IPS-15b (cell line): ENCODE measurements at regions not wholly inside any gene's neighbourhood (a gene's known extent, or its start where the extent isn't known, plus 50 kb on each side); places are given as distances from the start of the nearest gene placed in this dataset.

Experiments
- H3K27me3 ChIP-seq: one replicate; pipeline ENCODE4 v1.6.1; 2013; ENCODE audit warnings: low read length; ENCODE audit not compliant: control insufficient read depth, insufficient read depth
- H3K36me3 ChIP-seq: one replicate; pipeline ENCODE4 v1.6.1; 2013; ENCODE audit warnings: low read length; ENCODE audit not compliant: control insufficient read depth, insufficient read depth
- H3K4me1 ChIP-seq: one replicate; pipeline ENCODE4 v1.6.1; 2013; ENCODE audit warnings: mild to moderate bottlenecking, low read length; ENCODE audit not compliant: control insufficient read depth, insufficient read depth
- H3K4me3 ChIP-seq: one replicate; pipeline ENCODE4 v1.5.1; 2013; ENCODE audit warnings: low read depth, low read length
- H3K9ac ChIP-seq: one replicate; pipeline ENCODE4 v1.6.1; 2013; ENCODE audit warnings: low read depth, mild to moderate bottlenecking, low read length
- H3K9me3 ChIP-seq: one replicate; pipeline ENCODE4 v1.6.1; 2013; ENCODE audit warnings: mild to moderate bottlenecking, low read length; ENCODE audit not compliant: control insufficient read depth, insufficient read depth

DNA sequence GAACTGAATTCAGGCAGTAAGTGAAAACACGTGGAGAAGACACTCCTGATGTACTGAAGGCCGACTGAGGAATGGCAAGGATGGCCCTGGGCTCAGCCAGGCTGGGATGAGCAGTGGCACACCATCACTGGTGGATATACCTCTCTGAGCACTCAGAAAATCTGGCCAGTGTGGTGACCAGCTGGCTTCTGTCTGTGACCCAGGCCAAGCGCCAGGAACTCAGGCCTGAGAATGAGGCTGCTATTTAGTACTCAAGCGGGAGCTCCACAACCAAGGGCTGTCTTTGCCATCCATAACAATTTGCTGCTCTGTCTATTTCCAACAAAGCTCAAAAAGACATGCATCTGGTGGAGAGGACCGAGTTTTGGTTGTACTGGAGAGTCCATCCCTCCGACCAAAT, 586.3 kb downstream of the BCL11B start:
- Histone ChIP-seq H3K27me3 (no peaks in the 10 kb centered on the region), H3K36me3 (no peaks in the 10 kb centered on the region), H3K4me1 (no peaks in the 10 kb centered on the region), H3K4me3 (no peak overlapping the region), H3K9ac (no peak overlapping the region), H3K9me3 (no peaks in the 10 kb centered on the region)

DNA sequence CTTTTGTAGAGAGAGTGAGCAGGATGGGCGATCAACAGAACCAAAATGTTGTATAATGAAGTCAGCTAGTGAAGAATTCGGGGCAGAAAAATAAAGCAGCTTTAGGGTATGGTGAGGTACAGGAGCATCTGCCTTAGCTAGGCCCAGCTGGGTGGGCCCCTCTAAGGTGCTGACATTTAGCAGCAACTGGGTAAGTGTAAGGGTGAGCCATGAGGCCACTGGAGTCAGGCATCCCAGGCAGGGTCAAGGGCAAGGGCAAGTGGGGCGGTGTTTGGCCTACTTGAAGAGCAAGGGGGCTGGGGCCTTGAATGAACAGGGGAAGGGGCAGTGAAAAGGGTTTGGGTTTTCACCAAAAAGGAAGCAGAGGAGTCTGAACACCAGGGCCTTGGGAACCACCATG, 583.6 kb downstream of the BCL11B start:
- Histone ChIP-seq H3K4me3 (no peak overlapping the region), H3K9ac (no peak overlapping the region), H3K36me3 (no peaks in the 10 kb centered on the region), H3K9me3 (no peaks in the 10 kb centered on the region), H3K4me1 (no peaks in the 10 kb centered on the region), H3K27me3 (no peaks in the 10 kb centered on the region)

DNA sequence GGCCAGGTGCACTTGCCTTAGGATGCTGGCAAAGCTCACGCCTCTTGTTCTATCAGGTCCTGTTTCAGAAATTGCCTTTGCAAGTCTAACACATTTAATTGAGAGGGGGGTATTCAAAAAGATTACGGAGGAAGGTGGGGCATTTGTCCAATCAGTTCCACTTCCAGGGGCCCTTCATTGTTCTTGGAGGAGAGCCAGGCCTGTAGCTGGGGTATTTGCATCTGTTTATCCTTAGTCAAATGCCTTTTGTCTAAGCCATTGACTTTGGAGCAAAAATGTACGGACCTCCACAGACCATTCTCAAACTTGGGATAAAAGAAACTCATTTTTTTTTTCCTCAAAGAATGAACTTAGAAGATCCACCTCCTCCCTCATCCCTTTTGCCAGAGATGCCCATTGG, 582.0 kb downstream of the BCL11B start:
- no peaks in the 10 kb centered on the region for H3K27me3 ChIP-seq
- no peak overlapping the region for H3K9ac ChIP-seq
- no peaks in the 10 kb centered on the region for H3K36me3 ChIP-seq
- H3K4me1 ChIP-seq = no peaks in the 10 kb centered on the region
- H3K4me3 ChIP-seq = no peak overlapping the region
- H3K9me3 ChIP-seq = no peaks in the 10 kb centered on the region

- Histone ChIP-seq H3K4me1 (no peaks in the 10 kb centered on the region), H3K36me3 (no peaks in the 10 kb centered on the region), H3K9ac (no peak overlapping the region), H3K27me3 (no peaks in the 10 kb centered on the region), H3K4me3 (no peak overlapping the region), H3K9me3 (no peaks in the 10 kb centered on the region)
Observed at GRCh38 chr14:98692832-98693231, 579.2 kb downstream of the BCL11B start.

DNA sequence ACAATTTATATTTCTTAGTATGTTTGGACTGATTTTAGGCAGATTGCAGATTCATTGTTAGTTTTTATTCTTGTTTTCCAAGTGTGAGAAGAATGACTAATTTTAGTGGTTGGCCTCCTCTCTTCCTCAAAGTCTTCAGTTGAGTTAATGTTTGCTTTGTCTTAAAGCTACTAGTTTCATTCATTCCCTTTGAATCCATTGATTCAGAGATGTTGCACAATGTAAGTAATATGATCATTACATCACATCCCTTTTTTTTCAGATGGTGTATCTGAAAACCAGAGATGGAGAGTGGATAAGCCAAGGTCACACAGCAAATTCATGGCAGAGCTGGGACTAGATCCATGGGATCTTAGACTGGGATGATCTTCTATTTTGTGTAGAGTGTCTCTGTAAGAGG, 577.5 kb downstream of the BCL11B start:
- no peaks in the 10 kb centered on the region for H3K27me3 ChIP-seq
- no peak overlapping the region for H3K9ac ChIP-seq
- H3K36me3 ChIP-seq = no peaks in the 10 kb centered on the region
- H3K4me1 ChIP-seq = no peaks in the 10 kb centered on the region
- no peak overlapping the region for H3K4me3 ChIP-seq
- no peaks in the 10 kb centered on the region for H3K9me3 ChIP-seq

DNA sequence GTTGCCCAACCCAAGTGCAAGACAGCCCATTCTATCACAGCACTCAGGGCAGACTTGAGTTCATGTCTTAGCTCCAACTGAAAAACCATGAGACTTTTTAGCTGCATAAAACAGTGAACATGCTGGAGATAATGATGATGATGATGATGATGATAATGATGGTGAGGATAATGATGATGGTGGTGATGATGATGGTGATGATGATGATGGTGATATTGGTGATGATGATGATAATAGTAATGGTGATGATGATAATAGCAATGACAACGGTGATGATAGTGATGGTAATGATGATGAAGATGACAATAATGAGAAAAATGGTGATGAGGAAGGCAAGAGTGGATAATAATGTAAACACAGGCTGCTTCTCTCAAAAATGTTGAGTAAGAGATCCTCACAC, 576.2 kb downstream of the BCL11B start:
- Histone ChIP-seq H3K4me3 (no peak overlapping the region), H3K4me1 (no peaks in the 10 kb centered on the region), H3K27me3 (no peaks in the 10 kb centered on the region), H3K9me3 (no peaks in the 10 kb centered on the region), H3K36me3 (no peaks in the 10 kb centered on the region), H3K9ac (no peak overlapping the region)

GRCh38 chr14:98698341-98698740, 573.7 kb downstream of the BCL11B start:
- H3K4me3 ChIP-seq = no peak overlapping the region
- no peaks in the 10 kb centered on the region for H3K9me3 ChIP-seq
- H3K9ac ChIP-seq = no peak overlapping the region
- H3K27me3 ChIP-seq = no peaks in the 10 kb centered on the region
- no peaks in the 10 kb centered on the region for H3K4me1 ChIP-seq
- H3K36me3 ChIP-seq = no peaks in the 10 kb centered on the region

- no peak overlapping the region for H3K9ac ChIP-seq
- H3K36me3 ChIP-seq = no peaks in the 10 kb centered on the region
- H3K4me1 ChIP-seq = no peaks in the 10 kb centered on the region
- no peaks in the 10 kb centered on the region for H3K27me3 ChIP-seq
- no peak overlapping the region for H3K4me3 ChIP-seq
- no peaks in the 10 kb centered on the region for H3K9me3 ChIP-seq
Observed at GRCh38 chr14:98700748-98701147, 571.2 kb downstream of the BCL11B start.

DNA sequence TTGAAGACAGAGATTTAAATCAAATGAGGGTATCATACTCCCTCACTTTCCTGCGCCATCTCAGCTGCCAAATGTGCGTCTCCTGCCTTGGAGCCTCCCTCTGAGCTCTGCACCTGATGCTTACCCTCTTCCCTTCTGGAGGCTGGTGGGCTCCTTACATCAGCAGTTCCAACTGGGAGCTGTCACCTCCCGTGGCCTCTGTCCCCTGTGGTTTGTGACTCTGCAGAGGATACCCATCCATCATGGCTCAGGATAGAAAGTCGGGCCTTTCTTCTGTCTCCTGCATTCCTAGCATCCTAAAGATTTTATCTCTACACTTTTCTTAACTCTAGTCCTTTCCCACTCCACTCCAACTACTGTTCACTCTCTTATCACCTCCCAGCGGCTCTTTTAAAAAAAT, 570.6 kb downstream of the BCL11B start:
- Histone ChIP-seq H3K9me3 (no peaks in the 10 kb centered on the region), H3K4me1 (no peaks in the 10 kb centered on the region), H3K27me3 (no peaks in the 10 kb centered on the region), H3K4me3 (no peak overlapping the region), H3K36me3 (no peaks in the 10 kb centered on the region), H3K9ac (no peak overlapping the region)

GRCh38 chr14:98704441-98704840, 567.6 kb downstream of the BCL11B start:
- H3K27me3 ChIP-seq = no peaks in the 10 kb centered on the region
- H3K36me3 ChIP-seq = no peaks in the 10 kb centered on the region
- H3K4me3 ChIP-seq = no peak overlapping the region
- no peak overlapping the region for H3K9ac ChIP-seq
- H3K9me3 ChIP-seq = no peaks in the 10 kb centered on the region
- H3K4me1 ChIP-seq = no peaks in the 10 kb centered on the region

GRCh38 chr14:98705871-98706300, 566.1 kb downstream of the BCL11B start:
- Histone ChIP-seq H3K27me3 (no peaks in the 10 kb centered on the region), H3K9ac (no peak overlapping the region), H3K4me3 (no peak overlapping the region), H3K4me1 (no peaks in the 10 kb centered on the region), H3K9me3 (no peaks in the 10 kb centered on the region), H3K36me3 (no peaks in the 10 kb centered on the region)

DNA sequence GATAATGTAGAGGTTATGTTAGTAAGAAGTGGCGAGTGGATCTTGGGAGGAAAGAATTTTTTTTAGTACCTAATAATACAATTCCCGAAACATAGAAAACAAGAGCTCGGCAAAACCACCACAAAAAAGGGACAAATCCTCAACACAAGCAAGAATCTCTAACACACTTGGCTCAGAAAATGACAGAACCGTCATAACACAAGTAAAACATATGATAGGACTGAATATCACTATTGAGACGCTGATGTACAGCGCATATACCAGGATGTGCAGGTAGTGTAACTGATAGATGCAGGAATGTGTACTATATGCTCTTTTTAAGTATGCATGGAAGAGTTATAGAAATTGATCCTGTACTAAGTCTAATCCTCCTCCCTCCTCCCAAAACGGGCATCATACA, 564.5 kb downstream of the BCL11B start:
- no peaks in the 10 kb centered on the region for H3K36me3 ChIP-seq
- H3K27me3 ChIP-seq = no peaks in the 10 kb centered on the region
- no peak overlapping the region for H3K9ac ChIP-seq
- H3K9me3 ChIP-seq = no peaks in the 10 kb centered on the region
- H3K4me1 ChIP-seq = no peaks in the 10 kb centered on the region
- H3K4me3 ChIP-seq = no peak overlapping the region

DNA sequence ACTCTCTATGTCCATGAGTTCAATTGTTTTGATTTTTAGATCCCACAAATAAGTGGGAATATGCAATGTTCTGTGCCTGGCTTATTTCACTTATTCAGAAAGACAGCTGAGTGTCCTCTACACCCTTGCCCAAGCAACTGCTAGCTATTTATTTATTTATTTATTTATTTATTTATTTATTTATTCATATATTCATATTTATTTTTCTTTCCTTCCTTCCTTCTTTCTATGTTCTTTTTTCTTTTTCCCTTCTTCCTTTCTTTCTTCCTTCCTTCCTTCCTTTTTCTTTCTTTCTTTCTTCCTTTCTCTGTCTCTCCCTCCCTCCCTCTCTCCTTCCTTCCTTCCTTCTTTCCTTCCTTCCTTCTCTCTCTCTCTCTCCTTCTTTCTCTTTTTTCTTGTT, 563.4 kb downstream of the BCL11B start:
- no peaks in the 10 kb centered on the region for H3K4me1 ChIP-seq
- H3K4me3 ChIP-seq = no peak overlapping the region
- H3K36me3 ChIP-seq = no peaks in the 10 kb centered on the region
- H3K9me3 ChIP-seq = no peaks in the 10 kb centered on the region
- no peak overlapping the region for H3K9ac ChIP-seq
- no peaks in the 10 kb centered on the region for H3K27me3 ChIP-seq
